ENCODE measurements at regions not wholly inside any gene's neighbourhood (a gene's known extent, or its start where the extent isn't known, plus 50 kb on each side); places are given as distances from the start of the nearest gene placed in this dataset.

- H3K4me3 Mint-ChIP-seq = no peak overlapping the region
- intact Hi-C loops (cut with micrococcal nuclease) = no loop called here
- ATAC-seq (ENCODE audit: low read depth) (no peak), DNase-seq (no peak)
- H3K27ac Mint-ChIP-seq = no peak overlapping the region
- CTCF ChIA-PET = no interaction called here
- POLR2A ChIA-PET = no interaction called here
- H3K4me1 Mint-ChIP-seq = no peaks in the 10 kb centered on the region
- H3K27me3 Mint-ChIP-seq = no peaks in the 10 kb centered on the region
- H3K36me3 Mint-ChIP-seq (ENCODE audit: low read depth) = no peaks in the 10 kb centered on the region
- TF ChIP-seq, protein P1, sequence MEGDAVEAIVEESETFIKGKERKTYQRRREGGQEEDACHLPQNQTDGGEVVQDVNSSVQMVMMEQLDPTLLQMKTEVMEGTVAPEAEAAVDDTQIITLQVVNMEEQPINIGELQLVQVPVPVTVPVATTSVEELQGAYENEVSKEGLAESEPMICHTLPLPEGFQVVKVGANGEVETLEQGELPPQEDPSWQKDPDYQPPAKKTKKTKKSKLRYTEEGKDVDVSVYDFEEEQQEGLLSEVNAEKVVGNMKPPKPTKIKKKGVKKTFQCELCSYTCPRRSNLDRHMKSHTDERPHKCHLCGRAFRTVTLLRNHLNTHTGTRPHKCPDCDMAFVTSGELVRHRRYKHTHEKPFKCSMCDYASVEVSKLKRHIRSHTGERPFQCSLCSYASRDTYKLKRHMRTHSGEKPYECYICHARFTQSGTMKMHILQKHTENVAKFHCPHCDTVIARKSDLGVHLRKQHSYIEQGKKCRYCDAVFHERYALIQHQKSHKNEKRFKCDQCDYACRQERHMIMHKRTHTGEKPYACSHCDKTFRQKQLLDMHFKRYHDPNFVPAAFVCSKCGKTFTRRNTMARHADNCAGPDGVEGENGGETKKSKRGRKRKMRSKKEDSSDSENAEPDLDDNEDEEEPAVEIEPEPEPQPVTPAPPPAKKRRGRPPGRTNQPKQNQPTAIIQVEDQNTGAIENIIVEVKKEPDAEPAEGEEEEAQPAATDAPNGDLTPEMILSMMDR (IDR thresholded peaks at IDR 0.05) = no peak
- H3K9me3 Mint-ChIP-seq = no peaks in the 10 kb centered on the region
Observed at GRCh38 chr6:121880831-121881230, 445.4 kb downstream of the GJA1 start.

DNA sequence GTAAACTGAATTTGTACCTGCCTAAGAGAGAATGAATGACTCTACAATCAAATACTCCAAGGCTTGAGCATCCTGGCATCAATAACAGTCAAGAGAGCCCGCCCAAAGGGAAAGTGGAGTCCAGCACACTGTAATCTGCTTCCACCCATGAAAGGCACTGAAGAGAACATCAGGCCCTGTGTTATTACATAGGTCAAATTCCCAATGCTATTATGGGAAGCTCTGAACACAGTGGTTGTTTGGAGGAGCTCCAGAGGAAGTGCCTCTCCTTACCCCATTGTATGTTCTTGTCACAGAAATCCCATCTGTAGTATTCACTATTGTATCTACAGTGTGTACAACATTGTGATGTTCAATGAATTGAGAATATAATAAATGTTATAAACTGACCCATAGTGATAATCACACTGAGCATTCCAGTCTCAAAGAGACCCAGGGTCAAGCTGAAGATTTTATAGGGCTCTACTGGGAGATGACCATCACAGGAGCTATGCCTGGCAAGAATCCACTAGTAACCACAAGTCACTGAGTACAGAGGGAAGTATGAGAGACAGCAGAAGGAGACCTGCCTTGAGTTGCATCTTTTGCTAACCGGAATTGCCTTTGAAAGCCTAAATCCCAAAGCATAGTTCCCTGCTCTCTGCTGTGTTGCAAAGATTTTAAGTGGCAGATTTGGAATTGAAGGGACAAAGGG, 446.7 kb downstream of the GJA1 start:
- no peak for ATAC-seq (ENCODE audit: low read depth)
- TF ChIP-seq, protein P1 (IDR thresholded peaks at IDR 0.05) = no peak
- ChIA-PET CTCF (no interaction called here), POLR2A (no interaction called here)
- intact Hi-C loops (cut with micrococcal nuclease) = no loop called here
- Mint-ChIP-seq H3K27ac (no peak overlapping the region), H3K4me3 (no peak overlapping the region), H3K9me3 (no peaks in the 10 kb centered on the region), H3K27me3 (no peaks in the 10 kb centered on the region), H3K4me1 (no peaks in the 10 kb centered on the region), H3K36me3 (ENCODE audit: low read depth) (no peaks in the 10 kb centered on the region)
- DNase-seq = no peak

- H3K27ac Mint-ChIP-seq = no peak overlapping the region
Observed at GRCh38 chr6:121884091-121884490, 448.6 kb downstream of the GJA1 start.

GRCh38 chr6:121884620-121885019, 449.2 kb downstream of the GJA1 start:
- CTCF ChIA-PET = no interaction called here

More at GRCh38 chr6:121884091-121884490, 448.6 kb downstream of the GJA1 start:
- Mint-ChIP-seq H3K4me3 (no peak overlapping the region), H3K9me3 (no peaks in the 10 kb centered on the region), H3K36me3 (ENCODE audit: low read depth) (no peaks in the 10 kb centered on the region), H3K27me3 (no peaks in the 10 kb centered on the region), H3K4me1 (no peaks in the 10 kb centered on the region)
- intact Hi-C loops (cut with micrococcal nuclease) = no loop called here
- ATAC-seq (ENCODE audit: low read depth) (no peak), DNase-seq (no peak)
- CTCF ChIA-PET = no interaction called here
- TF ChIP-seq, protein P1 (IDR thresholded peaks at IDR 0.05) = no peak
- POLR2A ChIA-PET = no interaction called here

DNA sequence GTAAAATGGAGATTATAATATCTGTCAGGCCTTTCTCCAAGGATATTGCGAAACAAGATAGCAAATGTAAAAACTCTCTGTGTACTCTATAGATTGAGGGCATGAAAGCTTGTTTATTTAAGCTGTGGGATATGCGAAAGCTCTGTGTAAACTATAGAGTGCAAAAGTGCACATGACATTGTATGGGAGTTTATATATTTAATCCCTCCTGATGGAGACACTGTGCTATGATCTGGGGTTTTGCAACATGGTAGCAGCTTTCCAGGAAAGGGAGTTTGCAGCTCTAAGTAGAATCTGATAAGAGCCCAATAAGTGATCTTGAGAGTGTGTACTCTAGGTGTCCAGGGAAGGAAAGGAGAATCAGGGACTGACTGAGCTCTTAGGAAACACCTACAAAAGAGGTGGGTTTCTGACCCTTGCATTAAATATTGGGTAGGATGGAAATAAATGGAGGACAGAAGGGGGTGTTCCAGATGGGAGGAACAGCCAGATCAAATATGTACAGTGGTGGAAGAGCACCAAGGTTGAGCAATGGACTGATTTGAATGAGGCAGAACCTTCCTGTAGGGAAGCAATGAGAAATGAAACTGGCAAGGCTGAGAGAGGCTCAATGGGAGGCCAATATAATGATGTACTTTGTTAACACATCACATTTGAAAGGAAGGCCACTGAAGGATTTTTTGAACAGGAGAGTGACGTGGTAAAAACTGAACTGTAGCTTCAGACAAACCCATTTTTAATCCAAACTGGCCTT, 450.1 kb downstream of the GJA1 start:
- ChIA-PET POLR2A (no interaction called here), CTCF (no interaction called here)

More at GRCh38 chr6:121884620-121885019, 449.2 kb downstream of the GJA1 start:
- Mint-ChIP-seq H3K4me1 (no peaks in the 10 kb centered on the region), H3K9me3 (no peaks in the 10 kb centered on the region), H3K36me3 (ENCODE audit: low read depth) (no peaks in the 10 kb centered on the region), H3K27ac (no peak overlapping the region), H3K4me3 (no peak overlapping the region), H3K27me3 (no peaks in the 10 kb centered on the region)
- POLR2A ChIA-PET = no interaction called here
- no peak for ATAC-seq (ENCODE audit: low read depth)
- intact Hi-C loops (cut with micrococcal nuclease) = no loop called here
- DNase-seq = no peak
- TF ChIP-seq, protein P1 (IDR thresholded peaks at IDR 0.05) = no peak

More for the DNA sequence above, 450.1 kb downstream of the GJA1 start:
- Mint-ChIP-seq H3K4me1 (no peaks in the 10 kb centered on the region), H3K36me3 (ENCODE audit: low read depth) (no peaks in the 10 kb centered on the region), H3K27ac (no peak overlapping the region), H3K4me3 (no peak overlapping the region), H3K27me3 (no peaks in the 10 kb centered on the region), H3K9me3 (no peaks in the 10 kb centered on the region)
- intact Hi-C loops (cut with micrococcal nuclease) = no loop called here
- ATAC-seq (ENCODE audit: low read depth) (no peak), DNase-seq (no peak)
- TF ChIP-seq, protein P1 (IDR thresholded peaks at IDR 0.05) = no peak

Measured in activated B cell treated with CpG ODN at 0.5 μM for 24 hours (primary cell).